GM12874 (cell line): ENCODE measurements at regions not wholly inside any gene's neighbourhood (a gene's known extent, or its start where the extent isn't known, plus 50 kb on each side); places are given as distances from the start of the nearest gene placed in this dataset.

Source experiments
- CTCF ChIP-seq: IDR thresholded peaks from 2 replicates; pipeline ENCODE4 v1.5.1; 2011; ENCODE audit warnings: low read depth, mild to moderate bottlenecking, control low read depth, low read length, moderate library complexity; ENCODE audit not compliant: insufficient read depth

GRCh38 chr4:151853034-151853433, 92.2 kb upstream of the GATB start:
- TF ChIP-seq CTCF = no peak

GRCh38 chr4:151852202-151852601, 91.4 kb upstream of the GATB start:
- TF ChIP-seq CTCF = no peak

GRCh38 chr4:151851354-151851753, 90.5 kb upstream of the GATB start:
- TF ChIP-seq CTCF = no peak

- no peak for TF ChIP-seq CTCF
Observed at GRCh38 chr4:151850791-151851213, 90.0 kb upstream of the GATB start.

GRCh38 chr4:151842430-151843079, 81.7 kb upstream of the GATB start:
- TF ChIP-seq CTCF = no peak

- TF ChIP-seq CTCF = no peak
Observed at GRCh38 chr4:151841107-151841506, 80.3 kb upstream of the GATB start.

- TF ChIP-seq CTCF = no peak
Observed at GRCh38 chr4:151835467-151835866, 74.7 kb upstream of the GATB start.
